ENCODE measurements at regions not wholly inside any gene's neighbourhood (a gene's known extent, or its start where the extent isn't known, plus 50 kb on each side); places are given as distances from the start of the nearest gene placed in this dataset.
"Not testable (repeated sequence)": the region's sequence is repeated elsewhere in the genome, so short reads cannot be mapped to it uniquely, and the experiment has no call there.

- TF ChIP-seq, protein P1, sequence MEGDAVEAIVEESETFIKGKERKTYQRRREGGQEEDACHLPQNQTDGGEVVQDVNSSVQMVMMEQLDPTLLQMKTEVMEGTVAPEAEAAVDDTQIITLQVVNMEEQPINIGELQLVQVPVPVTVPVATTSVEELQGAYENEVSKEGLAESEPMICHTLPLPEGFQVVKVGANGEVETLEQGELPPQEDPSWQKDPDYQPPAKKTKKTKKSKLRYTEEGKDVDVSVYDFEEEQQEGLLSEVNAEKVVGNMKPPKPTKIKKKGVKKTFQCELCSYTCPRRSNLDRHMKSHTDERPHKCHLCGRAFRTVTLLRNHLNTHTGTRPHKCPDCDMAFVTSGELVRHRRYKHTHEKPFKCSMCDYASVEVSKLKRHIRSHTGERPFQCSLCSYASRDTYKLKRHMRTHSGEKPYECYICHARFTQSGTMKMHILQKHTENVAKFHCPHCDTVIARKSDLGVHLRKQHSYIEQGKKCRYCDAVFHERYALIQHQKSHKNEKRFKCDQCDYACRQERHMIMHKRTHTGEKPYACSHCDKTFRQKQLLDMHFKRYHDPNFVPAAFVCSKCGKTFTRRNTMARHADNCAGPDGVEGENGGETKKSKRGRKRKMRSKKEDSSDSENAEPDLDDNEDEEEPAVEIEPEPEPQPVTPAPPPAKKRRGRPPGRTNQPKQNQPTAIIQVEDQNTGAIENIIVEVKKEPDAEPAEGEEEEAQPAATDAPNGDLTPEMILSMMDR (IDR thresholded peaks at IDR 0.05; ENCODE audit: insufficient read depth, low read depth, low read length) = no peak
- no peak for DNase-seq (ENCODE audit: low read depth)
- H3K4me3 ChIP-seq (ENCODE audit: low read depth, low read length) = no peak overlapping the region
Measured at GRCh38 chr4:128538111-128538882, 250.7 kb upstream of the PGRMC2 start.

GRCh38 chr4:128536746-128537145 is 249.1 kb upstream of the PGRMC2 start:
- H3K4me3 ChIP-seq (ENCODE audit: low read depth, low read length) = no peak overlapping the region
- TF ChIP-seq, protein P1 (IDR thresholded peaks at IDR 0.05; ENCODE audit: insufficient read depth, low read depth, low read length) = no peak

GRCh38 chr4:128535510-128535909 is 247.9 kb upstream of the PGRMC2 start:
- DNase-seq (ENCODE audit: low read depth); H3K4me3 ChIP-seq (ENCODE audit: low read depth, low read length): not testable (repeated sequence)

More at GRCh38 chr4:128536746-128537145, 249.1 kb upstream of the PGRMC2 start:
- no peak for DNase-seq (ENCODE audit: low read depth)

- peak; percentile 96 for DNase-seq (ENCODE audit: low read depth)
- H3K4me3 ChIP-seq (ENCODE audit: low read depth, low read length) = no peak overlapping the region
- TF ChIP-seq, protein P1 (IDR thresholded peaks at IDR 0.05; ENCODE audit: insufficient read depth, low read depth, low read length) = no peak
Measured at GRCh38 chr4:128528793-128529553, 241.4 kb upstream of the PGRMC2 start.

- H3K4me3 ChIP-seq (ENCODE audit: low read depth, low read length) = no peak overlapping the region
- peak; percentile 52 for DNase-seq (ENCODE audit: low read depth)
- TF ChIP-seq, protein P1 (IDR thresholded peaks at IDR 0.05; ENCODE audit: insufficient read depth, low read depth, low read length) = no peak
Measured at GRCh38 chr4:128527946-128528576, 240.4 kb upstream of the PGRMC2 start.

DNA sequence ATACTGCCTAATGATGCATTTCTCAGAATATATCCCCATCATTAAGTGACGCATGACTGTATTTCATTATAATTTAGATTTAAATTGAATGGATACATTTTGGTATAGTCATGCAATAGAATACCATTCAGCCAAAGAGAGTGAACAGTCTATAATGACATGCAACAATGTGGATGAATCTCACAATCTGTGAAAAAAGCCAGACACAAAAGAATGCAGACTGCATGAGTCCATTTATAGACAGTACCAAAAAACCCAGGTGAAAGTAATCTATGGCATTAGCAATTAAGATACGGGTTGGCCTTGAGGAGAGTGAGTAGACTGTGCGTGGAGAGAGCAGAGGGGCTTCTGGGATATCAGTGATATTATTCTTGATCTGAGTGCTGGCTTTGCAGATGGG is 239.7 kb upstream of the PGRMC2 start:
- no peak overlapping the region for H3K4me3 ChIP-seq (ENCODE audit: low read depth, low read length)
- DNase-seq (ENCODE audit: low read depth) = no peak
- TF ChIP-seq, protein P1 (IDR thresholded peaks at IDR 0.05; ENCODE audit: insufficient read depth, low read depth, low read length) = no peak
